ENCODE measurements at regions not wholly inside any gene's neighbourhood (a gene's known extent, or its start where the extent isn't known, plus 50 kb on each side); places are given as distances from the start of the nearest gene placed in this dataset.

DNA sequence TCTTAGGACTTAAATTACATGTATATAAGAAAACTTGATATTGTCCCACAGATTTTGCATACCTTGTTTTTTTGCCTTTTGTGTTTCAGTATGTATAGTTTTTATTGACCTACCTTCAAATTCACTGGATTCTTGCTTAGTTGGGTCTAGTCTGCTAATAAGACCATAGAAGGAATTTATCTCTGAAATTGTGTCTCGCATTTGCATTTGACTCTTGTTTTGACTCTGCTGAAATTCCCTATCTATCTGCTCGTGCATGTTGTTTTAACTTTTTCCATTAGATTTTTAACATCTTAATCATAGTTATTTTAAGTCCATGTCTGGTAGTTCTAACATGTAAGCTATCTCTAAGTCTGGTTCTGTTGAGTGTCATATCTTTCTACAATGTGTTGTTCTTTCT is 163.9 kb downstream of the SCP2D1 start:
- no peak overlapping the region for H3K4me3 ChIP-seq (ENCODE audit: low read length)
- DNase-seq (ENCODE audit: low read depth): no peak
- TF ChIP-seq, protein P1, sequence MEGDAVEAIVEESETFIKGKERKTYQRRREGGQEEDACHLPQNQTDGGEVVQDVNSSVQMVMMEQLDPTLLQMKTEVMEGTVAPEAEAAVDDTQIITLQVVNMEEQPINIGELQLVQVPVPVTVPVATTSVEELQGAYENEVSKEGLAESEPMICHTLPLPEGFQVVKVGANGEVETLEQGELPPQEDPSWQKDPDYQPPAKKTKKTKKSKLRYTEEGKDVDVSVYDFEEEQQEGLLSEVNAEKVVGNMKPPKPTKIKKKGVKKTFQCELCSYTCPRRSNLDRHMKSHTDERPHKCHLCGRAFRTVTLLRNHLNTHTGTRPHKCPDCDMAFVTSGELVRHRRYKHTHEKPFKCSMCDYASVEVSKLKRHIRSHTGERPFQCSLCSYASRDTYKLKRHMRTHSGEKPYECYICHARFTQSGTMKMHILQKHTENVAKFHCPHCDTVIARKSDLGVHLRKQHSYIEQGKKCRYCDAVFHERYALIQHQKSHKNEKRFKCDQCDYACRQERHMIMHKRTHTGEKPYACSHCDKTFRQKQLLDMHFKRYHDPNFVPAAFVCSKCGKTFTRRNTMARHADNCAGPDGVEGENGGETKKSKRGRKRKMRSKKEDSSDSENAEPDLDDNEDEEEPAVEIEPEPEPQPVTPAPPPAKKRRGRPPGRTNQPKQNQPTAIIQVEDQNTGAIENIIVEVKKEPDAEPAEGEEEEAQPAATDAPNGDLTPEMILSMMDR (conservative IDR thresholded peaks at IDR 0.05; ENCODE audit: low read length): no peak

DNA sequence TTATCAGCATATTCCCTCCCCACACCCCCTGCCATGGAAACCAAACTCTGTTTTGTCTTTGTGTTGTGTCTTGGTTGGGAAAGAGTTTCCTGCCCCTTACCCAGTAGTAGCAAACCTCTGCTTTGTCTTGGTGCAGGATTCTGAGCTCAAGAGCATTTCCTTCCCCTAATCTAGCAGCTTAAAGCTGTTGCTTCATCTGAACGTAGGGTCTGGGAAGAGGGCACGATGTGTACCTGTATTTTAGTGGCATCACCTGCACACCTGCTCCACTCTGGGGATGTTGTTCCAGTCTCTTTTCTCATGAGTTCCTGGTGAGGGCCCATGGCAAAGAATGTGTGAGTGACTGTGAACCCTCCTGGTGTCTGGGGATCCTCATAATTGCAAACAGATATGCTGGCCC is 164.7 kb downstream of the SCP2D1 start:
- TF ChIP-seq, protein P1 (conservative IDR thresholded peaks at IDR 0.05; ENCODE audit: low read length): no peak
- DNase-seq (ENCODE audit: low read depth): no peak
- no peak overlapping the region for H3K4me3 ChIP-seq (ENCODE audit: low read length)

DNA sequence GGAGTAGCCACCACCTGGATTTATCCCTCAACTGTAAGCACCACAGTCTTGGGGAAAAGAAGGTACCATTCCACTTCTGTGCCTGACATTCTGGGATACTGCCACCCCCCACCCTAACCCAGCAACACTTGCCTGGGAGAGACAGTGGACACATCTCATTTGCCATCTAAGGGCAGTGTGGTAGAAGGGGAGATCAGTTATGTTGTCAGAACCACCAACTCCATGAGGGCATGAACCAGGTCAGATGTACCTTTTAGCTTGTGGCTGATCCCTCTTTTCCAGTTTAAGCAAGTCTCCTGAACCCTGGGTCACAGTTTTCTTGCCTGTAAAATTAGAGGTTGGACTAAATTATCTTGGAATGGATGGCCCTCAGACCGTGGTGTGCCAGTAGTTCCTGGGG is 165.5 kb downstream of the SCP2D1 start:
- no peak for DNase-seq (ENCODE audit: low read depth)
- no peak overlapping the region for H3K4me3 ChIP-seq (ENCODE audit: low read length)
- TF ChIP-seq, protein P1 (conservative IDR thresholded peaks at IDR 0.05; ENCODE audit: low read length): no peak

DNA sequence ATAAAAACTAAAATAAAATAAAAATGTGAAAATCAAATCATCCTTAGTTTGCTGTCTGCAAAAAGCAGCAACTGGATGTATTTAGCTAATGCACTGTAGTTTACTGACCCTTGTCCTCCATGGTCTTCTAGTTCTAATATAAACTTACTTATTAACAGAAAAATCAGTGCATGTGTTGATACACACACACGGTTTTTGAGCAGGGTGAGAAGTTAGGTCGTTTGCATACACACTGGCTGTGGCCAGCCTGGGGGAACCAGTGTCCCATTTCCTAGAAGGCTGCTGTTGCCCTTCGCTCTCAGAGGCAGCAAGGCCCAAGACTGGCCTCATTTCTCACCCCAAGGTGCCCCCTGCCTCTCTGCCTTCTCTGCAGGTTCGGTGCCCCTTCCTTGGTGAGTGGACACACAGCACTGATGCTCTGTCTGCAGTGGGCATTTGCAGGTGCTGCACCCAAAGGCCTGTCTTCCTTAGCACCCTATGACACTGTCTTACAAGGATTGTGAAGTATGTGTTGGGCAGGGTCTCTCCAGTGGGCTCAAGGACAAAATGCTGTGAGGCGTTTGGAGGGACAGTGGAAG is 168.5 kb downstream of the SCP2D1 start:
- TF ChIP-seq, protein P1 (conservative IDR thresholded peaks at IDR 0.05; ENCODE audit: low read length): no peak
- DNase-seq (ENCODE audit: low read depth): no peak
- no peak overlapping the region for H3K4me3 ChIP-seq (ENCODE audit: low read length)

DNA sequence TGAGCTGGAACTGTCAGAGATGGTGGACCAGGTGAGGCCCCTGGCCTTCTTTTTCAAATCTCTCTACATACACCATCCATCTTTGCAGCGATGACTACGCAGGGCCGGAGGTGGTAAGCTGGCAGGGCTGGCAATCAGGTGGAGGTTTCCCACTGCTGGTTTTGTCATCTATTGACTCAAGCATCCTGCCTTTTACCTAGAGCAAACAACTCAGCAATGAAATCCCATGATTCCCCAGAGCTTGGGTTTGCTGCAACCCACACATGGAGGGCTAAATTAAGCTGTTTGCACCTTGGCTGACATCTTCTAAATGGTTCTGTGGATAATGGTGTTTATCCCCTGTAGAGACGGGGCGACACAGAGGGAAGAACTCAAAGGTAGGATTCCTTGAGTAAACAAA is 170.2 kb downstream of the SCP2D1 start:
- no peak for DNase-seq (ENCODE audit: low read depth)
- H3K4me3 ChIP-seq (ENCODE audit: low read length): no peak overlapping the region
- TF ChIP-seq, protein P1 (conservative IDR thresholded peaks at IDR 0.05; ENCODE audit: low read length): no peak

DNA sequence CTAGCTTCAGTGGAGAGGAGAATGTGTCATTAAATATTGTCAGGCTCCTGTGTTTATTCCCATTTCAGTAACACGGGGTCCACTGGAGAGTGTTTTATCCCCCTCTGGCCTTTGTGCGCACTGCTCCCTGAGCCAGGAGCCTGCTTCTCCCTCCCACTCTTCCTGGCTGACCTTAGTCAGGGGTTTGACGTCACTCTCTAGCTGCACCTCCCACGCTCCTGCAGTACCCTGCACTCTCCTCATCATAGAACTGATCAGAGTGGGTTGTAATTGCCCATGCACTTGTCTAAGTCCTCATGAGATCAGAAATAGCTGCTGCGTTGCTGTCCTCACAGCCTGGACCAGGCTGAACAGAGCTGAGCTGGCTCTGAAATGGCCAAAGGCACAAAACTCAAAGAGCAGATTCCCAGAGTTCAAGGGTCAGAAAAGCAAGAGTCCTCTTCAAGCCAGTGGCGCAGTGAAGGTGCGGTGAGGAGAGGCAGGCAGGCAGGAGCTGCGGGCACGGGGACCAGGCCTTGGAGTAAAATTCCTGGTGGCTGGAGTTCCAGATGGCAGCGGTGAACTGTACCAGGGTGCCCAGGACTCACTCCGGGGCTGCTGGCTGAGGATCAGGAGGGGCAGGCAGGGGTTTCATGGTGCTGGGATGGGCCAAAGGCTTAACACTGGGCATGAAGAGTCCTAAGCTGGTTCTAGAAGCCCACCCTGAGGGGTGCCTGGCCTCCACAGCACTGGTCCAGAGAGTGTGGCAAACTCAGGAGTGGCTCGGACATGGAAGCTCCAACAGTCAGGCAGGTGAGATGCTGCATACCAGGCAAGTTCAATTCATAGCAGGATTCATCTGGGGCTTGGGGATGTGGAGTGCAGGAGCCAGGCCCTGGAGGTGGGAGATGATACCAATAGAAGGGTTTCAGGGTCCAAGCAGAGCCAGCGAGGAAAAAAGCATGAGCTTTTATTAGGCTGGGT is 170.9 kb downstream of the SCP2D1 start:
- no peak overlapping the region for H3K4me3 ChIP-seq (ENCODE audit: low read length)
- TF ChIP-seq, protein P1 (conservative IDR thresholded peaks at IDR 0.05; ENCODE audit: low read length): no peak
- no peak for DNase-seq (ENCODE audit: low read depth)

DNA sequence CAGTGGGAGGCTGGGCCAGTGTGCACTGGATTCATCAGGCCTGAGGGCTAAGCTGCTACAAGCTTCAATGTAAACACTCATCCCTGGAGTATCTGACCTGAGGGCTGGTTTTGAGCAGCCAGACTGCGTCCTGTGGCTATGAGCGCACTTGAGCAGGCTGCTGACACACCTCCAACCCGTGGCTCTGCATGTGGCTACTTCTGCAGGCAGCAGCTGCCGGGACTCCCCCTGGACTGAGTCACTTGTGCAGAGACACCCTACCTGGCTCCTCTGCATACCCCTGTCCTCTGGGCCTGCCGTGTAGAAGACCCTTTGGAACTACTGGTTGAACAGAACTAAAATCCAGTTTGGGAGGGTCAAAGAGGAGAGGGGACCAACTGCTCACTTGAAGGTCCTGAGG is 172.0 kb downstream of the SCP2D1 start:
- no peak for DNase-seq (ENCODE audit: low read depth)
- H3K4me3 ChIP-seq (ENCODE audit: low read length): no peak overlapping the region
- TF ChIP-seq, protein P1 (conservative IDR thresholded peaks at IDR 0.05; ENCODE audit: low read length): no peak
